MM.1S (cell line): ENCODE measurements at regions not wholly inside any gene's neighbourhood (a gene's known extent, or its start where the extent isn't known, plus 50 kb on each side); places are given as distances from the start of the nearest gene placed in this dataset.

Experiments used
- DNase-seq: peaks from one replicate; pipeline ENCODE4 v3.0.0-alpha.2; 2015
- H2AFZ ChIP-seq: fragments of 300-600 bp; sonication (generic); 2 replicates; pipeline ENCODE4 v1.6.0; 2016; ENCODE audit warnings: antibody characterized with exemption, low read length
- H3F3A ChIP-seq: fragments of 300-600 bp; sonication (generic); 2 replicates; pipeline ENCODE4 v1.6.1; 2016; ENCODE audit warnings: mild to moderate bottlenecking, antibody characterized with exemption, low read length, moderate library complexity, mixed read lengths; ENCODE audit not compliant: insufficient read depth
- H3K27ac ChIP-seq: fragments of 300-600 bp; sonication (generic); 2 replicates; pipeline ENCODE4 v1.5.1; 2016; ENCODE audit warnings: mild to moderate bottlenecking, low read length
- H3K27me3 ChIP-seq: fragments of 300-600 bp; sonication (generic); replicated peaks from 2 replicates; pipeline ENCODE4 v1.6.0; 2016; ENCODE audit warnings: low read length; ENCODE audit not compliant: insufficient read depth
- H3K36me3 ChIP-seq: fragments of 300-600 bp; sonication (generic); replicated peaks from 2 replicates; pipeline ENCODE4 v1.6.1; 2016; ENCODE audit warnings: mild to moderate bottlenecking, low read length, mixed read lengths; ENCODE audit not compliant: insufficient read depth
- H3K4me1 ChIP-seq: fragments of 300-600 bp; sonication (generic); 2 replicates; pipeline ENCODE4 v1.6.1; 2016; ENCODE audit warnings: low read length, mixed read lengths
- H3K4me2 ChIP-seq: fragments of 300-600 bp; sonication (generic); 2 replicates; pipeline ENCODE4 v1.6.0; 2016; ENCODE audit warnings: low read depth, low read length
- H3K4me3 ChIP-seq: fragments of 300-600 bp; sonication (generic); 2 replicates; pipeline ENCODE4 v1.5.1; 2016; ENCODE audit warnings: low read length, mixed read lengths
- H3K79me2 ChIP-seq: fragments of 300-600 bp; sonication (generic); 2 replicates; pipeline ENCODE4 v1.6.1; 2016; ENCODE audit warnings: mixed run types, low read length, mixed read lengths
- H3K9ac ChIP-seq: fragments of 300-600 bp; sonication (generic); 2 replicates; pipeline ENCODE4 v1.6.1; 2016; ENCODE audit warnings: low read length, mixed read lengths
- H3K9me2 ChIP-seq: fragments of 300-600 bp; sonication (generic); replicated peaks from 2 replicates; pipeline ENCODE4 v1.6.1; 2016; ENCODE audit warnings: mild to moderate bottlenecking, low read length, mixed read lengths; ENCODE audit not compliant: insufficient read depth
- H3K9me3 ChIP-seq: fragments of 300-600 bp; sonication (generic); replicated peaks from 2 replicates; pipeline ENCODE4 v1.6.1; 2016; ENCODE audit warnings: mild to moderate bottlenecking, low read length, mixed read lengths; ENCODE audit not compliant: insufficient read depth
- H4K20me1 ChIP-seq: fragments of 300-600 bp; sonication (generic); 2 replicates; pipeline ENCODE4 v1.6.1; 2016; ENCODE audit warnings: mild to moderate bottlenecking, low read length, moderate library complexity, mixed read lengths; ENCODE audit not compliant: insufficient read depth
- EZH2 ChIP-seq: fragments of 300-600 bp; sonication (generic); optimal IDR thresholded peaks from 2 replicates; pipeline ENCODE3; 2017; ENCODE audit warnings: low read depth, mild to moderate bottlenecking, antibody characterized with exemption, low read length, mixed read lengths
- EZH2phosphoT487 ChIP-seq: fragments of 300-600 bp; sonication (generic); IDR thresholded peaks from 2 replicates; pipeline ENCODE4 v1.6.1; 2018; ENCODE audit warnings: antibody characterized with exemption, low read length
- TF ChIP-seq, protein P1 (sequence below): fragments of 300-600 bp; sonication (generic); IDR thresholded peaks from 2 replicates; pipeline ENCODE4 v1.5.1; 2016; ENCODE audit warnings: antibody characterized with exemption, low read length, mixed read lengths

GRCh38 chr2:35606394-35606793 is 749.2 kb upstream of the CRIM1 start:
- Histone ChIP-seq H3F3A (no peaks in the 10 kb centered on the region), H3K79me2 (no peaks in the 10 kb centered on the region), H3K9ac (no peak overlapping the region), H2AFZ (no peak overlapping the region), H3K4me2 (no peak overlapping the region), H3K4me1 (no peaks in the 10 kb centered on the region), H3K4me3 (no peak overlapping the region), H3K9me2 (no peaks in the 10 kb centered on the region), H3K27ac (no peak overlapping the region), H4K20me1 (no peaks in the 10 kb centered on the region), H3K36me3 (no peaks in the 10 kb centered on the region), H3K9me3 (no peaks in the 10 kb centered on the region), H3K27me3 (no peaks in the 10 kb centered on the region)
- DNase-seq: no peak
- TF ChIP-seq EZH2 (no peak), EZH2phosphoT487 (no peak)
- TF ChIP-seq, protein P1, sequence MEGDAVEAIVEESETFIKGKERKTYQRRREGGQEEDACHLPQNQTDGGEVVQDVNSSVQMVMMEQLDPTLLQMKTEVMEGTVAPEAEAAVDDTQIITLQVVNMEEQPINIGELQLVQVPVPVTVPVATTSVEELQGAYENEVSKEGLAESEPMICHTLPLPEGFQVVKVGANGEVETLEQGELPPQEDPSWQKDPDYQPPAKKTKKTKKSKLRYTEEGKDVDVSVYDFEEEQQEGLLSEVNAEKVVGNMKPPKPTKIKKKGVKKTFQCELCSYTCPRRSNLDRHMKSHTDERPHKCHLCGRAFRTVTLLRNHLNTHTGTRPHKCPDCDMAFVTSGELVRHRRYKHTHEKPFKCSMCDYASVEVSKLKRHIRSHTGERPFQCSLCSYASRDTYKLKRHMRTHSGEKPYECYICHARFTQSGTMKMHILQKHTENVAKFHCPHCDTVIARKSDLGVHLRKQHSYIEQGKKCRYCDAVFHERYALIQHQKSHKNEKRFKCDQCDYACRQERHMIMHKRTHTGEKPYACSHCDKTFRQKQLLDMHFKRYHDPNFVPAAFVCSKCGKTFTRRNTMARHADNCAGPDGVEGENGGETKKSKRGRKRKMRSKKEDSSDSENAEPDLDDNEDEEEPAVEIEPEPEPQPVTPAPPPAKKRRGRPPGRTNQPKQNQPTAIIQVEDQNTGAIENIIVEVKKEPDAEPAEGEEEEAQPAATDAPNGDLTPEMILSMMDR: no peak

DNA sequence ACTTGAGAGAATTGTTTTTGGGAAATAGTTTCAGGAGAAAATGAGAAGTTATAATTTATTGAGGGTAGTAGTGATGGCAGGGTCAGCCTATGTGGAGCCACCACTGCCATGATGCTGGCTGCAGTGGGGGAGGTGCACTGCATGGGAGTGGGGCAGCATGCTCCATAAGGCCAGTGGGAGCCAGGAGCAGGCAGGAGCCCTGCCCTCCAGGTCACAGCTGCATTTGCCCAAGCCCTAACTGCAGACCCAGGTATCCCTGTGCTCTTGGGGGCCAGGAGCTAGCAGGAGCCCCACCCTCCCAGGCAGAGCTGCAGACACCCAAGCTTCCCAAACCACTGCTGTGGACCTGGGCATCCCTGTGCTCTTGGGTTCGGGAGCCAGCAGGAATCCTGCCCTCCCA is 757.3 kb upstream of the CRIM1 start:
- H3K9me2 ChIP-seq: no peaks in the 10 kb centered on the region
- DNase-seq: no peak
- no peaks in the 10 kb centered on the region for H3K36me3 ChIP-seq
- H2AFZ ChIP-seq: no peak overlapping the region
- no peaks in the 10 kb centered on the region for H3F3A ChIP-seq
- no peak overlapping the region for H3K4me3 ChIP-seq
- no peak for TF ChIP-seq EZH2
- TF ChIP-seq, protein P1: no peak
- no peak for TF ChIP-seq EZH2phosphoT487
- H3K4me1 ChIP-seq: no peaks in the 10 kb centered on the region
- H3K9ac ChIP-seq: no peak overlapping the region
- H4K20me1 ChIP-seq: no peaks in the 10 kb centered on the region
- no peak overlapping the region for H3K27ac ChIP-seq
- no peaks in the 10 kb centered on the region for H3K9me3 ChIP-seq
- no peaks in the 10 kb centered on the region for H3K79me2 ChIP-seq
- no peaks in the 10 kb centered on the region for H3K27me3 ChIP-seq
- no peak overlapping the region for H3K4me2 ChIP-seq

- TF ChIP-seq, protein P1: no peak
- H3K27ac ChIP-seq: no peak overlapping the region
- no peak overlapping the region for H3K4me3 ChIP-seq
- no peaks in the 10 kb centered on the region for H3K27me3 ChIP-seq
- H4K20me1 ChIP-seq: no peaks in the 10 kb centered on the region
- H3K79me2 ChIP-seq: no peaks in the 10 kb centered on the region
- no peak overlapping the region for H2AFZ ChIP-seq
- no peak overlapping the region for H3K4me2 ChIP-seq
- H3K4me1 ChIP-seq: no peaks in the 10 kb centered on the region
- no peak overlapping the region for H3K9ac ChIP-seq
- no peaks in the 10 kb centered on the region for H3F3A ChIP-seq
- H3K9me2 ChIP-seq: no peaks in the 10 kb centered on the region
- no peak for DNase-seq
- H3K9me3 ChIP-seq: no peaks in the 10 kb centered on the region
- H3K36me3 ChIP-seq: no peaks in the 10 kb centered on the region
These were observed 763.7 kb upstream of the CRIM1 start for GRCh38 chr2:35591886-35592285.

GRCh38 chr2:35585972-35586371 is 769.6 kb upstream of the CRIM1 start:
- Histone ChIP-seq H3K4me3 (no peak overlapping the region), H3K9me3 (no peaks in the 10 kb centered on the region), H3K27me3 (no peaks in the 10 kb centered on the region), H3K79me2 (no peaks in the 10 kb centered on the region), H2AFZ (no peak overlapping the region), H3K4me2 (no peak overlapping the region), H3K9me2 (no peaks in the 10 kb centered on the region), H4K20me1 (no peaks in the 10 kb centered on the region), H3K4me1 (no peaks in the 10 kb centered on the region), H3K9ac (no peak overlapping the region), H3K36me3 (no peaks in the 10 kb centered on the region), H3K27ac (no peak overlapping the region), H3F3A (no peaks in the 10 kb centered on the region)
- no peak for TF ChIP-seq EZH2
- no peak for TF ChIP-seq EZH2phosphoT487
- TF ChIP-seq, protein P1: no peak
- no peak for DNase-seq
